SK-N-MC (cell line): ENCODE measurements at regions not wholly inside any gene's neighbourhood (a gene's known extent, or its start where the extent isn't known, plus 50 kb on each side); places are given as distances from the start of the nearest gene placed in this dataset.

Experiments used
- EZH2 ChIP-seq: fragments of 200-600 bp; sonication (generic); IDR thresholded peaks from one replicate; pipeline ENCODE4 v1.6.1; 2017; ENCODE audit warnings: antibody characterized with exemption
- FOXP2 ChIP-seq: optimal IDR thresholded peaks from 2 replicates; pipeline ENCODE3; 2011; ENCODE audit warnings: mild to moderate bottlenecking, moderate library complexity; ENCODE audit not compliant: insufficient read depth; ENCODE audit errors: extremely low read length, control extremely low read depth
- POLR2AphosphoS5 ChIP-seq: IDR thresholded peaks from 2 replicates; pipeline ENCODE4 v1.6.1; 2012; ENCODE audit warnings: mild to moderate bottlenecking, low read depth, low read length, borderline replicate concordance

DNA sequence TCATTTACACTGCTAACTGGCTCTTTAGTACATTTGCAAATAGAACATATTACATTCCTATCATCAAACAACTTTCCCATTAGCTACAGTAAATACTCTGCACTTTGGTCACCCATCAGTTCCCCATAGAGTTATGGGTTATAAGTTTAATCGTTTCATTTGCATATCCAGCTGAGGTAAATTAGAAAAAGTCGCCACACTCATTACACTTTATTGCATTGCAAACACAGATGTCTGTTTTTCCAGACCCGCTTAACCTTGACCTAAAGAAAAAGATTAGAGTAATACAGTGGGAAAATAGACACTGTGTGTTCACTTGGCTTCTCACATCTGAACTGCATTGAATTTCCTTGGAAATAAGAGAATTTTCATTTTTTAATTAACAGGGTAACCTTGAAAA, 213.1 kb upstream of the PSMD7 start:
- no peak for TF ChIP-seq EZH2
- no peak for TF ChIP-seq POLR2AphosphoS5
- TF ChIP-seq FOXP2, result no peak
